ENCODE measurements at regions not wholly inside any gene's neighbourhood (a gene's known extent, or its start where the extent isn't known, plus 50 kb on each side); places are given as distances from the start of the nearest gene placed in this dataset.

DNA sequence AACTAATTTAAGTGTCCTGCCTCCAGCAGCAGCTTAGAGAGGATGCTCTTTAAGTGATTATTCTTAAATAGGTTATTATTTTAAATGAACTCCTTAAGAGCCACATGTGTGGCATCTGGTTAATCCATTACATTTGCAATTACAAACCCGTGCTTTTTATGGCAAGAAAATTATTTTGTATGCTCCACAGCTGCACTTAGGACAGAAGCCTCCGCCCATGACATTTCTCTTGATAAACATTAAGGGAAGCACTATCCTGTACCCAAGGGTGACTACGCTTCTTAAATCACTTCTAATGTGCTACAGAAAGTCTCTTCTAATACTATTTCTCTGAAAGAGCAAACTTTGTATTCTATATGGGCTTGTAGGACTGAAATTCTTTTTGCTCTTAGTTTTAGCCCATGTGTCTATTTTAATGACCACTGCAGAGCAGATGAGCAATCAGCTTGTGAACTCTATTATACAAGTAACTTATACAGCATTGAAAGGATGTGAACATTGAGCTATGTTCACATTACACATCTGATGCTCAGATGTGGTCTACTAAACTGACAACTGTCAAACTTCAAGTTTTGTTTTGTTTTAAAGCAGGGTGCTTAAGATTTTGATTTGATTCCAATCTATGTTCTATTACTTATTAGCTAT, 223.4 kb downstream of the COX7C start:
- TF ChIP-seq, protein P1, sequence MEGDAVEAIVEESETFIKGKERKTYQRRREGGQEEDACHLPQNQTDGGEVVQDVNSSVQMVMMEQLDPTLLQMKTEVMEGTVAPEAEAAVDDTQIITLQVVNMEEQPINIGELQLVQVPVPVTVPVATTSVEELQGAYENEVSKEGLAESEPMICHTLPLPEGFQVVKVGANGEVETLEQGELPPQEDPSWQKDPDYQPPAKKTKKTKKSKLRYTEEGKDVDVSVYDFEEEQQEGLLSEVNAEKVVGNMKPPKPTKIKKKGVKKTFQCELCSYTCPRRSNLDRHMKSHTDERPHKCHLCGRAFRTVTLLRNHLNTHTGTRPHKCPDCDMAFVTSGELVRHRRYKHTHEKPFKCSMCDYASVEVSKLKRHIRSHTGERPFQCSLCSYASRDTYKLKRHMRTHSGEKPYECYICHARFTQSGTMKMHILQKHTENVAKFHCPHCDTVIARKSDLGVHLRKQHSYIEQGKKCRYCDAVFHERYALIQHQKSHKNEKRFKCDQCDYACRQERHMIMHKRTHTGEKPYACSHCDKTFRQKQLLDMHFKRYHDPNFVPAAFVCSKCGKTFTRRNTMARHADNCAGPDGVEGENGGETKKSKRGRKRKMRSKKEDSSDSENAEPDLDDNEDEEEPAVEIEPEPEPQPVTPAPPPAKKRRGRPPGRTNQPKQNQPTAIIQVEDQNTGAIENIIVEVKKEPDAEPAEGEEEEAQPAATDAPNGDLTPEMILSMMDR (IDR thresholded peaks at IDR 0.05), result no peak
- TF ChIP-seq SIN3A (IDR thresholded peaks at IDR 0.05; ENCODE audit: borderline replicate concordance, insufficient read depth, low read depth, low read length), result no peak
